Natural killer cell treated with Interleukin-12 subunit alpha and Interleukin-12 subunit beta and Interleukin-15 and Interleukin-18, amount 100 ng/mL, for 72 hours (primary cell): ENCODE measurements at regions not wholly inside any gene's neighbourhood (a gene's known extent, or its start where the extent isn't known, plus 50 kb on each side); places are given as distances from the start of the nearest gene placed in this dataset.
"Not testable (repeated sequence)": the region's sequence is repeated elsewhere in the genome, so short reads cannot be mapped to it uniquely, and the experiment has no call there.

Experiments used
- ATAC-seq, 2 donors: fragments of 150-1000 bp; cut with Tn5 transposase in 1 of 2; sonication (Bioruptor Pico), chemical (Tn5 transposase) in 1 of 2; 2 replicates each; pipeline ENCODE4 v1.10.0; 2021
- DNase-seq: peaks from one replicate; pipeline ENCODE4 v3.0.0; 2022; ENCODE audit warnings: low spot score
- H3K27ac Mint-ChIP-seq, 2 donors: 1 replicate in 1 of 2; 2 replicates in 1 of 2; pipeline ENCODE4 v1.8.0; 2022; ENCODE audit warnings: mixed read lengths in 2 of 2, mild to moderate bottlenecking in 1 of 2, moderate library complexity in 1 of 2
- H3K27me3 Mint-ChIP-seq, 2 donors: 1 replicate in 1 of 2; 2 replicates in 1 of 2; pipeline ENCODE4 v1.8.0; 2022; ENCODE audit warnings: mixed read lengths in 2 of 2
- H3K36me3 Mint-ChIP-seq: one replicate; pipeline ENCODE4 v1.8.0; 2022; ENCODE audit warnings: mixed read lengths
- H3K4me1 Mint-ChIP-seq, 2 donors: 1 replicate in 1 of 2; 2 replicates in 1 of 2; pipeline ENCODE4 v1.8.0; 2022; ENCODE audit warnings: low read depth in 2 of 2, mixed read lengths in 2 of 2, mild to moderate bottlenecking in 1 of 2
- H3K4me3 Mint-ChIP-seq: one replicate; pipeline ENCODE4 v1.8.0; 2022; ENCODE audit warnings: mixed read lengths
- H3K9me3 Mint-ChIP-seq: 2 replicates; pipeline ENCODE4 v1.8.0; 2022; ENCODE audit warnings: mixed read lengths

- Mint-ChIP-seq H3K4me3 (no peak overlapping the region), H3K27ac (no peak overlapping the region), H3K36me3 (no peaks in the 10 kb centered on the region), H3K27me3 (peaks cover 0 to 6% of the 10 kb centered on the region in 2 donors), H3K9me3 (no peaks in the 10 kb centered on the region), H3K4me1 (peaks cover 5% of the 10 kb centered on the region in 2 donors)
- DNase-seq (no peak), ATAC-seq (no peak)
Measured at GRCh38 chr1:8242498-8242897, 75.4 kb upstream of the SLC45A1 start.

GRCh38 chr1:8241417-8242014 lies 76.4 kb upstream of the SLC45A1 start:
- Mint-ChIP-seq H3K27me3 (peaks cover 0 to 6% of the 10 kb centered on the region in 2 donors), H3K4me1 (peaks cover 5% of the 10 kb centered on the region in 2 donors), H3K27ac (no peak overlapping the region), H3K9me3 (no peaks in the 10 kb centered on the region), H3K36me3 (no peaks in the 10 kb centered on the region), H3K4me3 (no peak overlapping the region)
- DNase-seq: no peak
- ATAC-seq: no peak

GRCh38 chr1:8239306-8240023 lies 78.4 kb upstream of the SLC45A1 start:
- Mint-ChIP-seq H3K4me1 (peaks cover 5% of the 10 kb centered on the region in 2 donors), H3K36me3 (no peaks in the 10 kb centered on the region), H3K9me3 (no peaks in the 10 kb centered on the region), H3K27me3 (peaks cover 0 to 13% of the 10 kb centered on the region in 2 donors), H3K4me3 (no peak overlapping the region), H3K27ac (no peak overlapping the region)
- ATAC-seq (no peak), DNase-seq (no peak)

GRCh38 chr1:8239039-8239305 lies 78.9 kb upstream of the SLC45A1 start:
- Mint-ChIP-seq H3K36me3 (no peaks in the 10 kb centered on the region), H3K4me3 (no peak overlapping the region), H3K4me1 (peaks cover 5% of the 10 kb centered on the region in 2 donors), H3K9me3 (no peaks in the 10 kb centered on the region), H3K27me3 (peaks cover 0 to 13% of the 10 kb centered on the region in 2 donors), H3K27ac (no peak overlapping the region)
- ATAC-seq (no peak), DNase-seq (no peak)

- Mint-ChIP-seq H3K4me3 (no peak overlapping the region), H3K27ac (no peak overlapping the region), H3K4me1 (peaks cover 5% of the 10 kb centered on the region in 2 donors), H3K9me3 (no peaks in the 10 kb centered on the region), H3K36me3 (no peaks in the 10 kb centered on the region), H3K27me3 (peaks cover 0 to 13% of the 10 kb centered on the region in 2 donors)
- DNase-seq (no peak), ATAC-seq (no peak)
Measured at GRCh38 chr1:8238141-8239038, 79.5 kb upstream of the SLC45A1 start.

GRCh38 chr1:8232036-8232757 lies 85.7 kb upstream of the SLC45A1 start:
- Mint-ChIP-seq H3K4me3 (no peak overlapping the region), H3K27ac (no peak overlapping the region), H3K4me1 (no peaks in the 10 kb centered on the region), H3K36me3 (peaks cover 2% of the 10 kb centered on the region), H3K9me3 (no peaks in the 10 kb centered on the region), H3K27me3 (peaks cover 15 to 23% of the 10 kb centered on the region in 2 donors)
- ATAC-seq: no peak
- DNase-seq: no peak

- DNase-seq: no peak
- H3K9me3 Mint-ChIP-seq: no peaks in the 10 kb centered on the region
- H3K4me3 Mint-ChIP-seq: no peak overlapping the region
- peaks cover 5% of the 10 kb centered on the region for H3K36me3 Mint-ChIP-seq
- peaks cover 26 to 27% of the 10 kb centered on the region in 2 donors for H3K27me3 Mint-ChIP-seq
- no peaks in the 10 kb centered on the region for H3K4me1 Mint-ChIP-seq
- no peak for ATAC-seq
- no peak overlapping the region for H3K27ac Mint-ChIP-seq
Measured at GRCh38 chr1:8230292-8230621, 87.7 kb upstream of the SLC45A1 start.

GRCh38 chr1:8228253-8228652 lies 89.7 kb upstream of the SLC45A1 start:
- Mint-ChIP-seq H3K4me1 (peaks cover 3 to 6% of the 10 kb centered on the region in 2 donors), H3K27me3 (peaks cover 26 to 29% of the 10 kb centered on the region in 2 donors), H3K36me3 (peaks cover 5% of the 10 kb centered on the region), H3K4me3 (no peak overlapping the region), H3K9me3 (no peaks in the 10 kb centered on the region), H3K27ac (no peak overlapping the region)
- DNase-seq (no peak), ATAC-seq (no peak)

- peaks cover 21 to 28% of the 10 kb centered on the region in 2 donors for H3K27me3 Mint-ChIP-seq
- not testable (repeated sequence) for H3K27ac Mint-ChIP-seq, H3K4me1 Mint-ChIP-seq, H3K9me3 Mint-ChIP-seq, H3K4me3 Mint-ChIP-seq, DNase-seq, H3K36me3 Mint-ChIP-seq, ATAC-seq
Measured at GRCh38 chr1:8227674-8228073, 90.2 kb upstream of the SLC45A1 start.

- H3K4me3 Mint-ChIP-seq: no peak overlapping the region
- H3K36me3 Mint-ChIP-seq: peaks cover 5% of the 10 kb centered on the region
- DNase-seq (no peak), ATAC-seq (no peak)
- no peaks in the 10 kb centered on the region for H3K9me3 Mint-ChIP-seq
- H3K27me3 Mint-ChIP-seq: peaks cover 19 to 26% of the 10 kb centered on the region in 2 donors
- H3K4me1 Mint-ChIP-seq: peaks cover 3 to 6% of the 10 kb centered on the region in 2 donors
- no peak overlapping the region for H3K27ac Mint-ChIP-seq
Measured at GRCh38 chr1:8226747-8227146, 91.2 kb upstream of the SLC45A1 start.

GRCh38 chr1:8226024-8226423 lies 91.9 kb upstream of the SLC45A1 start:
- H3K27me3 Mint-ChIP-seq: peaks cover 19 to 26% of the 10 kb centered on the region in 2 donors
- H3K9me3 Mint-ChIP-seq, H3K4me3 Mint-ChIP-seq, H3K36me3 Mint-ChIP-seq, DNase-seq, H3K27ac Mint-ChIP-seq, ATAC-seq, H3K4me1 Mint-ChIP-seq: not testable (repeated sequence)

GRCh38 chr1:8223526-8223925 lies 94.4 kb upstream of the SLC45A1 start:
- H3K4me1 Mint-ChIP-seq: peaks cover 6 to 12% of the 10 kb centered on the region in 2 donors
- ATAC-seq: no peak
- no peaks in the 10 kb centered on the region for H3K9me3 Mint-ChIP-seq
- peaks cover 5% of the 10 kb centered on the region for H3K36me3 Mint-ChIP-seq
- H3K27me3 Mint-ChIP-seq: peaks cover 19 to 28% of the 10 kb centered on the region in 2 donors
- no peak overlapping the region for H3K27ac Mint-ChIP-seq
- H3K4me3 Mint-ChIP-seq: no peak overlapping the region
- no peak for DNase-seq

GRCh38 chr1:8222789-8223188 lies 95.1 kb upstream of the SLC45A1 start:
- Mint-ChIP-seq H3K9me3 (no peaks in the 10 kb centered on the region), H3K36me3 (peaks cover 5% of the 10 kb centered on the region), H3K4me3 (no peak overlapping the region), H3K27me3 (peaks cover 12 to 24% of the 10 kb centered on the region in 2 donors), H3K27ac (no peak overlapping the region), H3K4me1 (peaks cover 6 to 13% of the 10 kb centered on the region in 2 donors)
- no peak for ATAC-seq
- DNase-seq: no peak
